ENCODE measurements at regions not wholly inside any gene's neighbourhood (a gene's known extent, or its start where the extent isn't known, plus 50 kb on each side); places are given as distances from the start of the nearest gene placed in this dataset.
A peak's percentile ranks its signal among the peaks of the same experiment; 100 is the strongest.
"Not testable (repeated sequence)": the region's sequence is repeated elsewhere in the genome, so short reads cannot be mapped to it uniquely, and the experiment has no call there.

DNA sequence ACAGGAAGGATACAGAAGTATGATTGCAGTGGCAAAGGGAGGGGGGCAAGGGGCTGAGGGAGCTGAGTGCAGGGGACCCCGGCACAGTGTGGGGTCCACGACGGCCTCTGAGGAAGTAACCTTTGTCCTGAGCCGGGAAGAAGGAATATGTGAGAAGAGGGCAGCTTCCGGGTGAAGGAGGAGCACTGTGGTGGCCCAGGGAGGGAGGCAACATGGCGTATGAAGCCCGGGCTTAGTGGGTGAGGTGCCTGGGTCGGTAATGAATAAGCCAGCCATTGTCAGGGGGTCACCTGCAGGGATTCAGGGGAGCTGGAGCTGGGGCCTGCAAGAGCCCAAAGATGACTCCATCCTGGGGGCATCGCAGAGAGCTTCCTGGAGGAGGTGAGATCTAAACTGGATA, 200.4 kb downstream of the FOXD2 start:
- no peak for DNase-seq

- DNase-seq = no peak
Measured at GRCh38 chr1:47638713-47639112, 200.9 kb downstream of the FOXD2 start.

DNA sequence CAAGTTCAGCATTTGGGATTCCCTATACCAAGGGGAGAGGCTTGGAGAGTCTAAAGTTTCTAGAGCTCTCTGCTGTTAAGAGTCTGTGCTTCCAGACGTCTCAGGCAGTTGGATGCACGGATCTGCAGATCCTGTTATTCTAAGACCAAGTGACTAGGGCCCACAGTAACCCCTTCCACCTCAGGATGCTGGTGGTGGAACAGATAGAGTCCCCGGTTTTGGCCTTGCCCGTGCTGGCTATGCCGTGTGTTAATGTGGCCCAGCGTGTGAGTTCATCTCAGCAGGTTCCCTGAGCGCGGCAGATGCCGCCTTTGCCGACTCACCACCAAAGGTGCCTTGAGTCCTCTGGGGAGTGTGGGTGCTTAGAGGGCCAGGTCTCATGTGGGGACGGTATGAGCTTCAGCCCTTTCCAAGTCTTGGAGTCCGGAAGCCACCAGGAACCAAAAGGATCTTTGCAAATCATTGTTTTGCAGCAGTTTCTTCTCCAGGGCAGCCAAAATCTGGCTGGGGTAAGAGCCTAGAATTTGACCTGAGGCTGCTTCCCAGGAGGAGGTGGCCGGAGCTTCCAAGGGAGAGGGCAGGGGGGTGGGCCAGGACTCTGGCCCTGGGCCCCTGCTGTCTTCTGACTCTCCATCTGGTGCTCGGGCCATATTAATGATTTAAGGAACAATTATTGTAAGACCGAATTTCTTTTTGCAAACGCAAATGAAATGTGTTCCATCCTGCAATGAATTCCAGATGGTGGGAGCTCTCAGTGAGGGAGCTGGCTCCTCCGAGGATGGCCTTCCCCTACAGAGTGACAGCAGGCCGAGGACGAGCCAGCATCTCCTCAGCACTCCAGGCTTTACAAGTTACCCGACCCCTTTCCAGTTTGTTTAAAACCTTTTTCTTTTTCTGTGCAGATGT, 205.7 kb downstream of the FOXD2 start:
- DNase-seq = no peak

- no peak for DNase-seq
Measured at GRCh38 chr1:47644212-47644573, 206.3 kb downstream of the FOXD2 start.

GRCh38 chr1:47645151-47645550, 207.3 kb downstream of the FOXD2 start:
- no peak for DNase-seq

DNA sequence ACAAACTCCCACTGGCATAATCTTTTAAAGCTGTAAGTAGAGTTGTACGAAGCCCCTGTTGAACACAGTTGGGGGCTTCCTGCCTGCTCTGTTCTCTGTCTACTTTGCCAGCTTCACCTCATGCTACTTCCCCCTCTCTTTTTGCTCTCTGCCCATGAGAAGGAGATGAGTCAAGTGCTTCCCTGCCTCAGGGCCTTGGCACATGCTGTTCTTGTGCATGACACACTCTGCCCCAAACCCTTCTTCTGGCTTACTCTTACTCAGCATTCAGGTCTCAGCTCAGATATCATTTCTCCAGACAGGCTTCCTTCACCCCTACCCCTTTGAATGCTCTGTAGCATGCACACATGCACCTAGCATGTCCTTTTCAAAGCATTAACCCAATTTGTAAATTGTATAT, 208.8 kb downstream of the FOXD2 start:
- DNase-seq = no peak

DNA sequence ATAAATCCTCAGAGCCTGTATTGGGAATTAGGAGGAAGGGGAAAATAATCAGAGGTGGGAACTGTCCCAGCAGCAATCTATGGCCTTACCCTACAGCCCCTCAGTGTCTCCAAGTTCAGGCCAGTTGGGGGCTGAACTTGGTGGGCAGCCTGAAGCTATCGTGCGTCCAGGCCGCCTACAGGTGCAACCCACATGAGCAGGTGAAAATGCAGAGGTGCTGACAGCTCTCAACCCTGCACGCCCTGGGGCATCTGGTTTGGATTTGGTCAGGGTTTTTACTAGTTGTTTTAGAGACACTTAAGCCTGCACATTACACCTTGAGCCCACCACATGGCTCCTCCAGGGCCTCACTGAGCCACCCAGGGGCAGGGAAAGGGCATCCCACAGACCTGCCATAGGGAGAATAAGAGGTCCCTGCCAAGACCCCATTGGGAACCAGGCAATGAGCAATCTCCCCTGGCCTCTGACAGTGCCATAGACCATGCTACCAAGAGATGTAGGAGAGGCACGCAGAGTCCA, 209.5 kb downstream of the FOXD2 start:
- no peak for DNase-seq

DNA sequence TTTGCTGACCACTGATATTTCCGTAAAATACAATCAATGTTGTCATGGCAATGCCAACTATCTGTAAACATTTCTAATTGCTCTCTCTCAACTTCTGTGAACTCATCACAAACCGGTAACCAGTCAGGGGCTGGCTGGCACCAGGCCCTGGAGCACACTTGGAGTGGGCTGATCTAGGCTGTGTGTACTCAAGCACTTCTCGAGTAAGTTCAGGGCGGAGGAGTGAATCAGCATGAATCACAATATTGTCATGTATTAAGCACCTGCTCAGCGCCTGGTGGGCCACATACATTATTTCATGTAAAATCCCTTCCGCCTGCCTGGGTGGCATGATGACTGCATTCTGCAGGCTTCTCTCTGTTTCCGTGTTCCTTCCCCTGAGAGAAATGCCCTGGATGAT, 212.4 kb downstream of the FOXD2 start:
- DNase-seq = peak; percentile 44

DNA sequence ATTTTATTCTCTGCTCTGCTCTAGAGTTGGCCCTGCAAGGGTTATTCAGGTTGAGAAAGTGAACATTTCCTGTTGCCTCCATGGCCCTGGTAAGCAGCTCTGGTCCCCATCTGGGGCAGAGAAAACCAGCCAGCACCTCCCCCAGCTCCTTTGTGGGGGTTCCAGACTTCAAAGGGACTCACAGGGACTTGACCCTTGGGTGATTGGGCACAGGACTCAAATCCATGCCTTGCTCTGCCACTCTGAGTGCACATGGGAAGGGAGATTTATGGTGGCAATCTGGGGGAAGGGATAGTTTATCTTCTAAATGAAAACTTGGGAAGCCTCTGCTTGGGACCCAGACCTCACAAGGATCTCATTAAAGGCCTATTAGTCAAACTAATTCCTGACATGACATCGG, 212.8 kb downstream of the FOXD2 start:
- no peak for DNase-seq

DNA sequence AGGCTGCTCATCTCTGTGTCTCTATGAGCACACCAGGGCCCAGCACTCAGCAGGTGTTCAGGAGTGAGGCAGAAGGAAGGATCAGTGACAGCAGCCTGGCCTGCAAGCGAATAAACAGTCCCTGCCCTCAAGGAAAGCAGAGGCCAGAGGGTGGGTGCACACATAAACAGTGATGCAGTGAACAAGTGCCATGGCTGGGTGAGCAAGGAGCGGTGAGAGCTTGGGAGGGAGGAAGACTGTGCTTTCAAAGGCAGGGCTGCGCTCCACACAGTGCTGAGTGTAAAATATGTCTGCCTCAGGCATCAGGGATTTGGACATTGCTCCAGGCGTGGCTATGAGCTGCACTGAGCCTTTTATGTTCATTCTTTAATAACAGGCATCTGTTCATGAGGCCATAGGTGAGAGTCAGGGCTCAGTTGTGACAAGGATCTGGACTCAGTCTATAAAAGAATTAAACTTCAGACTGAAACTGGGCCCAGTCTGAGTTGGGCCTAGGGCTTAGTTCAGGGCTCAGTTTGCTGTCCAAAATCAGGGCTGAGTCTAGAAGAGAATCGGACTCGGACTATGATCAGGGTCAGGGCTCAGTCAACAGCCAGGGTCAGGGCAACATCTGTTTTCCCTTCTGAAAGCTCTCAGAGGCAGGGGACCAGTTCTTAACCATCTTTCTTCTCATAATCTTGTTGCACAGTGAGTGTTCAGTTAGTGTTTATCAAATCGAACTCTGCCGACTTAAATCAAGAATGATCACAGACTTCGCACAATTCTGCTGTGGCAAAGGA, 213.7 kb downstream of the FOXD2 start:
- no peak for DNase-seq

- DNase-seq = peak; percentile 29
Measured at GRCh38 chr1:47655521-47656300, 217.9 kb downstream of the FOXD2 start.

- peak; percentile 17 for DNase-seq
Measured at GRCh38 chr1:47656719-47657685, 219.2 kb downstream of the FOXD2 start.

DNA sequence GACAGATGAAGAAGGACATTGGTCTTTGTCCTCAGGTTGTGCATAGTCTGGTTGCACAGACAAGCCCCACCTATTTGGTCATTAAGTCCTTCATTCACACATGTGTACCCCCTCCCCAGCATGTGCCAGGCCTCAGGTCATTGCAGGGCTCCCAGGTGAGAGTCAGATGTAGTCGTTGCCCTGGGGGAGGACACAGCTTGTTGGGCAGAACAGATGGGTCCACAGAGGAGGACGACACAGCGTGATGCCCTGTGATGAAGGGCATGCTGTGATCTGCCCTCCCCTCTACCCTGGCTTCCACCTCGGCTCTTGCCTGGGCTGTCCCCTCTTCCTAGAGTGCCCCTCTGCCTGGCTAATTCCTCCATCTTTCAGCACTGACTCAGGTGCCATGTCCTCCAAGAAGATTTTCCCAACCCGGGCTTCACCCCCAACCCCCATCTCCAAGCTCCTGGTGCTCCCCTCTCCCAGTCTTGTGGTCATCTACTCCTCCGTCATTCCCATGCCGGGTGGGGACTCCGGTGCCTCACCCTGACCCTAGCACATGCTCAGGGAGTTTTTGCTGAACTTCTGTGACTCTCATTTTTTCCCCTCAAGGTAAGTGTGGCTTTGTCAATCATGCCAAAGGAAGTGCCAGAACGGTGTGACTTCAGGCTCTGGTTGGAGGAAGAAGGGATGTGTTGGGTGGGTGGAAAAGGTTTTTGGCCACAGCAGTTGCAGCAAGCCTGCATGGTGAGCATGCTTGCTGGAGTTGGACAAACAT, 220.5 kb downstream of the FOXD2 start:
- peak; percentile 36 for DNase-seq

GRCh38 chr1:47659146-47659545, 221.3 kb downstream of the FOXD2 start:
- peak; percentile 2 for DNase-seq

- DNase-seq = no peak
Measured at GRCh38 chr1:47660622-47661021, 222.8 kb downstream of the FOXD2 start.

- peak; percentile 12 for DNase-seq
Measured at GRCh38 chr1:47661040-47661439, 223.2 kb downstream of the FOXD2 start.

GRCh38 chr1:47662068-47662467, 224.2 kb downstream of the FOXD2 start:
- DNase-seq = no peak

- peak; percentile 23 for DNase-seq
Measured at GRCh38 chr1:47663286-47663685, 225.4 kb downstream of the FOXD2 start.

GRCh38 chr1:47664356-47664755, 226.5 kb downstream of the FOXD2 start:
- peak; percentile 35 for DNase-seq

DNA sequence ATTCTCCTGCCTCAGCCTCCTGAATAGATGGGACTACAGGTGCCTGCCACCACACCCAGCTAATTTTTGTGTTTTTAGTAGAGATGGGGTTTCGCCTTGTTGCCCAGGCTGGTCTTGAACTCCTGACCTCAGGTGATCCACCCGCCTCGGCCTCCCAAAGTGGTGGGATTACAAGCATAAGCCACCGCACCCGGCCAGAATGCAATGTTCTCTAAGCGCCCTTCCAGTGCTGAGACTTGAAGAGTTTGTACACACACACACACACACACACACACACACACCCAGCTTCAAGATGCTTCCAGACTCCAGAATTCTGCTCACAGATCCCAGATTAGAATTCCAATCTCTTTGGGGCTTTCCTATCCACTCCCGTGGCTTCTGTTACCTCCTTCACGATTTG, 227.1 kb downstream of the FOXD2 start:
- DNase-seq = not testable (repeated sequence)

DNA sequence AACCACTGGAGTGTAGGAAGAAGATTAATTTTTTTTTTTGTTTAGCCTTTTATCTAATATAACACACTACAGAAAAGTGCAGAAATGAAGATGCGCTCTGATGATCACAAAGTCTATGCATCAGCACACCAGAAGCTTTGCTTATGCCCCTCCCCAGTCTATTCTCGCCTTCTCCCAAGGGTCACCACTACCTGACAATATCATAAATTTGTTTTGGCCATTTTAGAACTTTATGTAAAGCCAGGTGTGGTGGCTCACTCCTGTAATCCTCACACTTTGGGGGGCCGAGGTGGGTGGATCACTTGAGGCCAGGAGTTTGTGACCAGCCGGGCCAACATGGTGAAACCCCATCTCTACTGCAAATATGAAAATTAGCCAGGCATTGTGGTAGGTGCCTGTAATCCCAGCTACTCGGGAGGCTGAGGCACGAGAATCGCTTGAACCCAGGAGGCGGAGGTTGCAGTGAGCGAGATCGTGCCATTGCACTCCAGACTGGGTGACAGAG, 231.3 kb downstream of the FOXD2 start:
- DNase-seq = no peak

All from activated CD8-positive, alpha-beta memory T cell treated with anti-CD3 and anti-CD28 coated beads, Interleukin-2, amount 50 U/mL, for 48 hours (primary cell).